SK-N-MC (cell line): ENCODE measurements at regions not wholly inside any gene's neighbourhood (a gene's known extent, or its start where the extent isn't known, plus 50 kb on each side); places are given as distances from the start of the nearest gene placed in this dataset.

Experiments
- DNase-seq: peaks from one replicate; pipeline ENCODE4 v3.0.0-alpha.2; 2011; ENCODE audit warnings: low read depth, low spot score
- H3K27ac ChIP-seq: fragments of 200-600 bp; sonication (generic); 2 replicates; pipeline ENCODE4 v1.5.1; 2016; ENCODE audit warnings: mixed run types
- H3K36me3 ChIP-seq: fragments of 200-600 bp; sonication (generic); 2 replicates; pipeline ENCODE4 v1.6.1; 2017; ENCODE audit warnings: antibody characterized with exemption, low read length, mixed read lengths; ENCODE audit not compliant: insufficient read depth
- H3K4me3 ChIP-seq: fragments of 200-600 bp; sonication (generic); 2 replicates; pipeline ENCODE4 v1.5.1; 2016
- H3K9ac ChIP-seq: fragments of 200-600 bp; sonication (generic); 2 replicates; pipeline ENCODE4 v1.8.0; 2017; ENCODE audit warnings: mixed run types, mixed read lengths; ENCODE audit not compliant: insufficient read length
- H3K9me3 ChIP-seq: fragments of 200-600 bp; sonication (generic); 2 replicates; pipeline ENCODE4 v1.6.1; 2017; ENCODE audit warnings: low read depth, mild to moderate bottlenecking, antibody characterized with exemption, low read length, moderate library complexity, mixed read lengths
- EZH2 ChIP-seq: fragments of 200-600 bp; sonication (generic); IDR thresholded peaks from one replicate; pipeline ENCODE4 v1.6.1; 2017; ENCODE audit warnings: antibody characterized with exemption
- FOXP2 ChIP-seq: optimal IDR thresholded peaks from 2 replicates; pipeline ENCODE3; 2011; ENCODE audit warnings: mild to moderate bottlenecking, moderate library complexity; ENCODE audit not compliant: insufficient read depth; ENCODE audit errors: extremely low read length, control extremely low read depth
- POLR2AphosphoS5 ChIP-seq: IDR thresholded peaks from 2 replicates; pipeline ENCODE4 v1.6.1; 2012; ENCODE audit warnings: mild to moderate bottlenecking, low read depth, low read length, borderline replicate concordance

DNA sequence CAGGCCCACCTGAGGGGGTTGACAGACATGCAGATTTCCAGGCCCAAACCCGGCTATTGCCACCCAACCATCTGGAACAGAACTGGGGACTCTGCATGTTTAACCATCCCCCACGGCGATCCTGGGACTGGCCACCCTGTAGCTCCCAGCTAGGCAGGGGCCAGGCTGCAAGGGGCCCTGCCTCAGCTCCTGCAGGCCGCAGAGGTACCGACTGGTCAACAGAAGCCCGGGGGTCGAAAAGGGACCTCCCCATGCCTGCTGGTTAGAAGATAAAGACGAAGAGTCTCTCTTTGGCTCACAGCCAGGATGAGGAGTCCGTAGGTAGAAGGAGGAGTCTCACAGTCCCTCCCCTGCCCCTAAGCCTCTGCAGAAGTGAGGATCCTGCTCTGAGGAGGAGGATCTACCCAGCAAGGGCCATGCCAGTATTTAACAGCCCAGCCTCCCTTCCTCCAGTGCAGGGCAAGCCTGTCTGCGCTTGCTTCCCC, 223.4 kb upstream of the TNRC6C start:
- DNase-seq, result no peak
- TF ChIP-seq FOXP2, result no peak
- TF ChIP-seq EZH2, result no peak
- peak; percentile 13; the same call in 1 of the 2 replicates for TF ChIP-seq POLR2AphosphoS5

GRCh38 chr17:77735566-77736198, 222.8 kb upstream of the TNRC6C start:
- DNase-seq, result no peak
- H3K36me3 ChIP-seq, result no peaks in the 10 kb centered on the region
- H3K9ac ChIP-seq, result no peak overlapping the region
- H3K27ac ChIP-seq, result peak overlapping the region; percentile 83
- no peaks in the 10 kb centered on the region for H3K9me3 ChIP-seq
- no peak for TF ChIP-seq POLR2AphosphoS5
- TF ChIP-seq EZH2, result no peak
- TF ChIP-seq FOXP2, result no peak
- H3K4me3 ChIP-seq, result peak overlapping the region; percentile 75

More for the DNA sequence above, 223.4 kb upstream of the TNRC6C start:
- Histone ChIP-seq H3K9me3 (no peaks in the 10 kb centered on the region), H3K27ac (peak overlapping the region; percentile 83), H3K9ac (no peak overlapping the region), H3K36me3 (no peaks in the 10 kb centered on the region), H3K4me3 (peak overlapping the region; percentile 75)

GRCh38 chr17:77736199-77736585, 222.3 kb upstream of the TNRC6C start:
- TF ChIP-seq EZH2, result no peak
- TF ChIP-seq POLR2AphosphoS5, result no peak
- TF ChIP-seq FOXP2, result no peak
- Histone ChIP-seq H3K9me3 (no peaks in the 10 kb centered on the region), H3K27ac (no peak overlapping the region; the same call in 1 of the 2 replicates), H3K9ac (no peak overlapping the region), H3K36me3 (no peaks in the 10 kb centered on the region), H3K4me3 (no peak overlapping the region)
- DNase-seq, result no peak

GRCh38 chr17:77736721-77737120, 221.8 kb upstream of the TNRC6C start:
- no peak overlapping the region for H3K27ac ChIP-seq
- no peak for DNase-seq
- H3K4me3 ChIP-seq, result no peak overlapping the region
- H3K9ac ChIP-seq, result no peak overlapping the region
- TF ChIP-seq FOXP2 (no peak), POLR2AphosphoS5 (no peak), EZH2 (no peak)
- no peaks in the 10 kb centered on the region for H3K9me3 ChIP-seq
- no peaks in the 10 kb centered on the region for H3K36me3 ChIP-seq

DNA sequence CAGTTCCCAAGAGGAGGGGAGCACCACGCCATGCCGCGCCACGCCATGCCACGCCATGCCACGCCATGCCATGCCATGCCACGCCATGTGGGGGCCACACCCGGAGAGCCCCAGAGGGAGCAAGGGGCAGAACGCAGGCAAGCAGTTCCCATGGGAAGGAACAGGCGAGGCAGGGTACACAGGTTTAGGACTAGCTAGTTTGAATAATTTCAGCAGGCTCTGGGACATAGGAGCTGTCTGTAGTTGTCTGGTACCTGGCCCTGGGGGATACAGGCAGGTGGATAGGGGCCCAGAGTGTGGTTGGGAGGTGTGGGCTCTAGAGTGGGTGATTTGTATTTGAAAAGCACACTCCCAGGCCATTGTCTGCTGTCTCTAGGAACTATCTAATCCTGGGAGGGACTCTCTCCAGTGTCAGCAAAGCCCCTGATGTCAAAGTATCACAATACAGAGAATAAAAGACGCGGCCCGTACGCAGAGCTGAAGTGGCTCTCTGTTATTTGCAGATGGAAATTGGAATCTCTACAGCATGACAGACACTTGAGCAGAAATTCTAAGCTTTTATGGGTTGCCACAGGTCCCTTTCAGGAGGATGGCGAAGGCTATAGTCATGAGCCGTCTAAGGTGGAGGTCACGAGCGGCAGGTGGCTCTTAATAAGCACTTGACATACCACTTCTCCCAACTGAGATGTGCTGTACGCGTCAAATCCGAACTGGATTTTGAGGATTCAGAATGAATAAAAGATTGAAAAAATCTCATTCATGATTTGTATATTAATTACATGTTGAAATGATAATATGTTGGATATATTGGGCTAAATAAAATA, 220.8 kb upstream of the TNRC6C start:
- DNase-seq, result no peak
- no peak for TF ChIP-seq FOXP2
- TF ChIP-seq EZH2, result no peak
- no peak for TF ChIP-seq POLR2AphosphoS5
- Histone ChIP-seq H3K4me3 (no peak overlapping the region), H3K27ac (no peak overlapping the region), H3K9me3 (no peaks in the 10 kb centered on the region), H3K9ac (no peak overlapping the region), H3K36me3 (no peaks in the 10 kb centered on the region)

DNA sequence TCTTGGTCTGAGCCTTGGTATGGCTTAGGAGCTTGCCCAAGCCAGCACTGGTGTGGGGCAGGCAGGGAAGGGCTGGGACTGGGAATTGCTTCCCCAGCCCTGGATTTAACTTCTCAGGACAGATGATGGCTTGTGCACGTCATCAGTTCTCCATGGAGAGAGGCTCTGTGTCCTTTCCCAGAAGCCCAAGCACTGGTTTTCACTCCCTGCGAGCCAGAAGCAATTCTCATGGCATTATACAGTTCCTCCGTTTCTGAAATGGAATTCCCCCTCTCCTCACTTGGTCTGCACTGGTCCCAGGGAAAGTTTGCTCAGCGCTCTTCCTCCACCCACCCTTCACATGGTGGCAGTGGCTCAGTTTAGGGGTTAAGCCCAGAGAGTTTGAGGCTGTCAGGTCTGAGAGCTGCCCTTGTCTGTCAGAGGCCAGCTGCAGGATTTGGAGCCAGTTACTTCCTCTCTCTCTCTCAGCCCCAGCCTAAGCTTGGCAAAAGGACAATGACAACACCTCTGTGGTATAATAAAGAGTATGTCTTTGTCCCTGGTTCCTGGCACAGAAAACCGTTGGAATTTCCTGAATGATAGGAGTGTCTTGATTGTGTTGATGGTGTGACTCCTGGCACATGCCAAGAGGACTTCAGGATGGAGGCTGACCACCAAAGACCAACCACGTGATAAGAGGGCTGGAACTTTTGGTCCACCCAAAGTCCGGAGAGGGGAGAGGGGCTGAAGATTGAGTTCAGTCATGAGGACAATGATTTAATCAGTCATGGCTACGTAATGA, 219.6 kb upstream of the TNRC6C start:
- Histone ChIP-seq H3K36me3 (no peaks in the 10 kb centered on the region), H3K9me3 (no peaks in the 10 kb centered on the region), H3K4me3 (no peak overlapping the region), H3K9ac (no peak overlapping the region), H3K27ac (no peak overlapping the region)
- DNase-seq, result no peak
- no peak for TF ChIP-seq EZH2
- TF ChIP-seq POLR2AphosphoS5, result no peak
- TF ChIP-seq FOXP2, result no peak

DNA sequence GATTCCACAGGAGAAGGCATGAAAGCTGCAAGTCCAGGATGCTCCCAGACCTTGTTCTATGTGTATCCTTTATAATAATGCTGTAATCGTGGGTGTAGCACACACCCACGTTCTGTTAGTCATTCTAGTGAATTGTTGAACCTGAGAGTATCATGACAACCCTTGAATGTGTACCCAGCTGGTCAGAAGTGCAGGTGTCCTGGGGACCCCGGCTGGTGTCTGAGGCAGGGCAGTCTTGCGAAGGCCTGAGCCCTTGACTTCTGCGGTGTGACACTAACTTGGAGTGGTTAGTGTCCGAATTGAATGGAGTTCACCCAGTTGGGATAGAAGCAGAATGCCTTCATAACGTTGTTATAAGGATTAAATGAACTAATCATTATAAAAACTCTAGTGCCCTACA, 218.0 kb upstream of the TNRC6C start:
- no peak overlapping the region for H3K27ac ChIP-seq
- no peaks in the 10 kb centered on the region for H3K36me3 ChIP-seq
- TF ChIP-seq EZH2 (no peak), POLR2AphosphoS5 (no peak), FOXP2 (no peak)
- H3K4me3 ChIP-seq, result no peak overlapping the region
- DNase-seq, result no peak
- H3K9ac ChIP-seq, result no peak overlapping the region
- no peaks in the 10 kb centered on the region for H3K9me3 ChIP-seq

- no peak for DNase-seq
These were observed 217.4 kb upstream of the TNRC6C start for GRCh38 chr17:77741109-77741508.

More at GRCh38 chr17:77741109-77741508, 217.4 kb upstream of the TNRC6C start:
- H3K9ac ChIP-seq, result no peak overlapping the region
- no peaks in the 10 kb centered on the region for H3K36me3 ChIP-seq
- H3K9me3 ChIP-seq, result no peaks in the 10 kb centered on the region
- H3K4me3 ChIP-seq, result no peak overlapping the region
- H3K27ac ChIP-seq, result no peak overlapping the region
- no peak for TF ChIP-seq POLR2AphosphoS5
- no peak for TF ChIP-seq FOXP2
- TF ChIP-seq EZH2, result no peak
